ENCODE measurements at regions not wholly inside any gene's neighbourhood (a gene's known extent, or its start where the extent isn't known, plus 50 kb on each side); places are given as distances from the start of the nearest gene placed in this dataset.

DNA sequence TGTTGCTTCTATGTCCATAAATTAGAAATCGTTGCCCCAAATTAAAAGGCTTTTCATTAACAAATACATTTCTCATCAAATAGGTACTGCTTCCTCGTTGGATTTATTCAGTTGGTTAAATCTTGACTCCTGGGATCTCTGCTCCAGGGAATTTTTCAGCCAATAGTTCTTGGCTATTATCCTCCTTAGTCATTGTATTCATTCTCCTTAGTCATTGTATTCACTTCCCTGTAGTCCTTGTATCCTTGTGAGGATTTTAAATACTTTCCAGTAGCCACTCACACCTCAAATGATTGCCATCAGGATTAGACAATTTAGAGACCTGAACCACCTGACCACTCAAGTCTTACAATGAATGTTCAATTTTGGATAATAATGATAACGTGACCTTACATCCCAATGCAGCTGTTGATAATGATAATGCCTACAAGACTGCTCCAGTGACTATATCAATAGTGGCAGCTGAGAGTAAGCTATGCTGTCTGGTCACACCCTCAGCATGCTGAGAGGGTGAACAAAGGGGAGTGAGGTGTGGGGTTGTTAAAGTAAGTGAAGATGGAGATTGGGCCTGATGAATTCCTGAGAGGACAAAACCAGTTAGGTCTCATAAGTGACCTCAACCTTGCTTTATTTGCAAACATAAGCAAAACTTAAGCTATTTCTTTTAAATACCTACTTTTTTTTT is 193.7 kb upstream of the RTL1 start:
- no peaks in the 10 kb centered on the region for H3K4me1 Mint-ChIP-seq
- H3K4me3 Mint-ChIP-seq = no peak overlapping the region
- DNase-seq = no peak
- ChIA-PET CTCF (no interaction called here), POLR2A (no interaction called here)
- H3K9me3 Mint-ChIP-seq = no peaks in the 10 kb centered on the region
- no peak overlapping the region for H3K27ac Mint-ChIP-seq
- no peaks in the 10 kb centered on the region for H3K36me3 Mint-ChIP-seq (ENCODE audit: low read depth)
- H3K27me3 Mint-ChIP-seq = peaks cover 21% of the 10 kb centered on the region

DNA sequence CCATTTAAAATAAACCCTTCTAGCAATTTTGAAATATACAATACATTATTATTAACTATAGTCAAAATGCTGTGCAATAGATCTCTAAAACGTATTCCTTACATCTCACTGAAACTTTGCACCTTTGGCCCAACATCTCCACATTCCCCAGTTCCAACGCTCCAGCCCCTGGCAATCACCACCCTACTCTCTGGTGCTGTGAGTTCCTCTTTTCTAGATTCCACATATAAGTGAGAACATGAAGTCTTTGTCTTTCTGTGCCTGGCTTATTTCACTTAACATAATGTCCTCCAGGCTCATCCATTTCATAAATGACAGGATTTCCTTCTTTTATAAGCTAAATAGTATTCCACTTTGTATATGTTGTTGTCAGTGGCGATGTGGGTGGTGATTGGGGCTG is 194.7 kb upstream of the RTL1 start:
- POLR2A ChIA-PET = no interaction called here
- H3K4me1 Mint-ChIP-seq = no peaks in the 10 kb centered on the region
- no peak for DNase-seq
- H3K9me3 Mint-ChIP-seq = no peaks in the 10 kb centered on the region
- CTCF ChIA-PET = no interaction called here
- peaks cover 20% of the 10 kb centered on the region for H3K27me3 Mint-ChIP-seq
- H3K4me3 Mint-ChIP-seq = no peak overlapping the region
- no peaks in the 10 kb centered on the region for H3K36me3 Mint-ChIP-seq (ENCODE audit: low read depth)
- H3K27ac Mint-ChIP-seq = no peak overlapping the region

DNA sequence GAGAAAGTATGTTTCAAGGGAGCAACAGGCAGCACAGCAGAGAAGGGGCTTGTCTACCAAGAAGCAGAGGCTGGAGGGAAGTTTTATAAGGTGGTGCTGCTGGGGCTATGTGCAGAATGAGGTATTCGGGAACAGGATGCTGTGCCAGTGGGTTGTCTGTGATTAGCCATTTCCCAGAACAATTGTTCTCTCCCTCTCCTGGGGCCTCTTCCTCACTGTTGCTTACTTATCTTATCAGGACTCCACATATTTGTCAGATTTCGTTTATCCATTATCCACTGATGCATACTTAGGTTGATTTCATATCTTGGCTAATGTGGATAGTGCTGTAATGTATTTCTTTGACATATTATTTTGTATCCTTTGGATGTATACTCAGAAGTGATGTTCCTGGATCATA is 195.1 kb upstream of the RTL1 start:
- H3K4me1 Mint-ChIP-seq = no peaks in the 10 kb centered on the region
- no peaks in the 10 kb centered on the region for H3K9me3 Mint-ChIP-seq
- no peak for DNase-seq
- H3K4me3 Mint-ChIP-seq = no peak overlapping the region
- peaks cover 20% of the 10 kb centered on the region for H3K27me3 Mint-ChIP-seq
- CTCF ChIA-PET = no interaction called here
- H3K36me3 Mint-ChIP-seq (ENCODE audit: low read depth) = no peaks in the 10 kb centered on the region
- POLR2A ChIA-PET = no interaction called here
- no peak overlapping the region for H3K27ac Mint-ChIP-seq

DNA sequence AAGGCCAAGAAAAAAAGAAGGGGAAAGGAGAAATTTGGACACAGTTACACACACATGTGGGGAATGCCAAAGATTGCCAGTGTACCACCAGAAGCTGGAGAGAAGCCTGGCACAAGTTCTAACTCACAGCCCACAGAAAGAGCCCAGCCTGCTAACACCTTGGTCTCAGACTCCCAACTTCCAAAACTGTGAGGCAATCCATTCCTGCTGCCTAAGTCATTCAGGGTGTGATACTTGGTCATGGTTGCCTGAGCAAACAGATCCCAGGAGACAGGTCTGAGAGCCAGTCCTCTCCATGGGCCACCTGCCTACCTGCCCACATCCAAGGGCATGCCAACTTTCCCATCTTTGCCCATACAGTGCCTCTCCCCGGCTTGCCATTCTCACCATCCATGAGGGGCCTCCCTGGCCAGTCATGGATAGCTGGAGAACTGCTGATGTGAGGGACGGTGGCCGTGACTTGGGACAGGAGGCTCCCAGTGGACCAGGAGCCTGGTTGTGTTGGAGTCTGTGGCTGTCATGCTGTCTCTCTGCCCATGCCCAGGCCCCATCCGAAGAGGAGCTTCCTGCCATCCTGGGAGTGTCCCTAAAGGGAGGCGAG is 198.0 kb upstream of the RTL1 start:
- Mint-ChIP-seq H3K27ac (no peak overlapping the region), H3K4me3 (no peak overlapping the region), H3K4me1 (no peaks in the 10 kb centered on the region), H3K9me3 (no peaks in the 10 kb centered on the region), H3K27me3 (peaks cover 17% of the 10 kb centered on the region), H3K36me3 (ENCODE audit: low read depth) (no peaks in the 10 kb centered on the region)
- POLR2A ChIA-PET = no interaction called here
- no peak for DNase-seq
- CTCF ChIA-PET = no interaction called here

DNA sequence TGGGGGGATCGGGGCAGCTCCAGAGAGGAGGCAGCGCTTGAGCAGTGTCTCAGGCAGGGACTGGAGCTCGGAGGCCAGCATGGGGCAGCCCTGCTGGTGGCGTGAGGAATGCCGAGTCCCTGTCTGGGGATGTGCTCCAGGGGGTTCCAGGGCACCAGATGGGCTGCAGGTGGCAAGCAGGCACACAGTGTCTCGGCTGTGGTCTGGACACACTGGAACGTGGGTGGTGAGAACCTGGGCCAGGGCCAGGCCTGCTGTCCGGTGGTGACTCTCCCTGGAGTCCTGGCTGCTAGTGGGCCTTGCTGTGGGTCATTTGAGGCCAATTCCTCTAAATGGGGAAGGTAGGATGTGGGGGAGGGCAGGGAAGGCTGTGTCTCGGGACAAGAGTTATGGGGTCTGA is 199.4 kb upstream of the RTL1 start:
- no peaks in the 10 kb centered on the region for H3K9me3 Mint-ChIP-seq
- no peak overlapping the region for H3K27ac Mint-ChIP-seq
- CTCF ChIA-PET = interaction anchor here (1.5 kb wide), 1 partner anchor 18 kb away, joined by 3 read pairs; no protein-coding TSS in a partner anchor
- POLR2A ChIA-PET = no interaction called here
- no peak overlapping the region for H3K4me3 Mint-ChIP-seq
- peaks cover 12% of the 10 kb centered on the region for H3K27me3 Mint-ChIP-seq
- no peaks in the 10 kb centered on the region for H3K4me1 Mint-ChIP-seq
- no peak for DNase-seq
- H3K36me3 Mint-ChIP-seq (ENCODE audit: low read depth) = no peaks in the 10 kb centered on the region

DNA sequence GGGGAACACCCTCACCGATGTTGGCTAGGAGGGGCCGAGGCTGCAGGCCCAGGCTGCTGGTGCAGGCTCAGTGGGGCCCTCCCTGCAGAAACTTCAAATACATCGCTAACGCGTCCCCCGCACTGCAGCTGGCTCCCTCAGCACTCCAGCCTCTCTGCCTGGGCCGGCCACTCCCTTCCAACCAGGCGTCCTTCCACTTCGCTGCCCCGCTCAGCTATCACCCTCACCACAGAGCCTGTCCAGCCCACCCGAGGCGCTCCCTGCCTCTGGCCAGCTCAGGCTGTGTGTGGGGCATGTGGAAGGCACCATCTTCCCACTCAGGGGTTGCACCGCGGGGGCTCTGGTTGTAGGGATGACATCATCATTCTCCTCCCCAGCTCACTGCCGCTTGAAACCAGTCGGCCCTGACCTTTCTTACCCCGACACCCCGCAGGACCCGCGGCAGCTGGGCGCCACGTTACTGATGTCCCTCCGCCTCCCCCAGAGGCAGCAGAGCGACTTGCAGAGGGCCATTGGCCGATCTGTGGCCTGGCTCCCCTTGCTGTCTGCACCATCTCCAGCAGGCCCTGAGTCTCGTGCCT is 199.9 kb upstream of the RTL1 start:
- no peak overlapping the region for H3K4me3 Mint-ChIP-seq
- H3K4me1 Mint-ChIP-seq = no peaks in the 10 kb centered on the region
- H3K27me3 Mint-ChIP-seq = peaks cover 9% of the 10 kb centered on the region
- ChIA-PET CTCF (interaction anchor here (1.5 kb wide), 1 partner anchor 18 kb away, joined by 3 read pairs; no protein-coding TSS in a partner anchor), POLR2A (no interaction called here)
- H3K36me3 Mint-ChIP-seq (ENCODE audit: low read depth) = no peaks in the 10 kb centered on the region
- no peak for DNase-seq
- no peaks in the 10 kb centered on the region for H3K9me3 Mint-ChIP-seq
- no peak overlapping the region for H3K27ac Mint-ChIP-seq

DNA sequence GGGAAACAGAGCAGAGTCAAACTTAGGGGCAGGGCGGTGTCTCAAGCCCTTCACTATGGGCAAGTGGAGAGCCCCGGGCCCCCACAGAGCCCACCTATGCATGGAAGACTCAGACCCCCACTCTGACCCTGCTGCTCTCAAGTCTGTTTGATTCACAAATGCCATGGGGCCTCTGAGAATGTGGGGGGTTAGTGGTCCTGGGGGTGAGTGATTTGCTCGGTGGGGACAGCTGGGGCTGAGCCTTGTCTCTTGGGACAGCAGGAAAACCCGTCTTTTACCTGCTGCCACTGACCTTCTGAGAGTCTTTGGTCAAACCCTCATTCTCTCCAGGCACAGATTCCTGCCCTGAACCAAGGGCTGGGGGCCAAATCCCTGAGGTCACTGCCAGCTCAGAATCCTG is 201.0 kb upstream of the RTL1 start:
- H3K27ac Mint-ChIP-seq = no peak overlapping the region
- H3K36me3 Mint-ChIP-seq (ENCODE audit: low read depth) = no peaks in the 10 kb centered on the region
- CTCF ChIA-PET = no interaction called here
- no peak for DNase-seq
- no peaks in the 10 kb centered on the region for H3K9me3 Mint-ChIP-seq
- POLR2A ChIA-PET = no interaction called here
- H3K4me1 Mint-ChIP-seq = no peaks in the 10 kb centered on the region
- peaks cover 4% of the 10 kb centered on the region for H3K27me3 Mint-ChIP-seq
- no peak overlapping the region for H3K4me3 Mint-ChIP-seq

DNA sequence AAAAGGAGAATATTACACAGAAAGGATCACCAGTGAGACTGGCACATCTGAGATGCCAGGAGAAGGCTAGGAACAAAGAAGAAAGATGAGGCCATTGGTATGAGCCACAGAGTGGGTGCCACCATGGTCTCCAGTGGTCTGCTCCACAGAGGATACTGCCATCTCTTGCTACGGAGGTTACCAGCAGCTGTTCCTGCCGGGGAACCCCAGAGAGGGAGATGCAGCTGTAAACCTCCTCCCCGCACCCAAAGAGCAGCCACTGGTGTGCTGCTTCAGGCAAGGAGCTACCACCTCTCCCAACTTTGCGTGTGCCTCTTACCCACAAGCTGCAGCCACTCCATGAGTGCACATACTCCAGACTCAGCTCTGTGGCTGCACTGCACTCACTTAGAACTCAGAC is 201.5 kb upstream of the RTL1 start:
- H3K36me3 Mint-ChIP-seq (ENCODE audit: low read depth) = no peaks in the 10 kb centered on the region
- H3K27me3 Mint-ChIP-seq = no peaks in the 10 kb centered on the region
- no peaks in the 10 kb centered on the region for H3K4me1 Mint-ChIP-seq
- H3K27ac Mint-ChIP-seq = no peak overlapping the region
- no peak for DNase-seq
- CTCF ChIA-PET = no interaction called here
- POLR2A ChIA-PET = no interaction called here
- no peak overlapping the region for H3K4me3 Mint-ChIP-seq
- H3K9me3 Mint-ChIP-seq = no peaks in the 10 kb centered on the region

DNA sequence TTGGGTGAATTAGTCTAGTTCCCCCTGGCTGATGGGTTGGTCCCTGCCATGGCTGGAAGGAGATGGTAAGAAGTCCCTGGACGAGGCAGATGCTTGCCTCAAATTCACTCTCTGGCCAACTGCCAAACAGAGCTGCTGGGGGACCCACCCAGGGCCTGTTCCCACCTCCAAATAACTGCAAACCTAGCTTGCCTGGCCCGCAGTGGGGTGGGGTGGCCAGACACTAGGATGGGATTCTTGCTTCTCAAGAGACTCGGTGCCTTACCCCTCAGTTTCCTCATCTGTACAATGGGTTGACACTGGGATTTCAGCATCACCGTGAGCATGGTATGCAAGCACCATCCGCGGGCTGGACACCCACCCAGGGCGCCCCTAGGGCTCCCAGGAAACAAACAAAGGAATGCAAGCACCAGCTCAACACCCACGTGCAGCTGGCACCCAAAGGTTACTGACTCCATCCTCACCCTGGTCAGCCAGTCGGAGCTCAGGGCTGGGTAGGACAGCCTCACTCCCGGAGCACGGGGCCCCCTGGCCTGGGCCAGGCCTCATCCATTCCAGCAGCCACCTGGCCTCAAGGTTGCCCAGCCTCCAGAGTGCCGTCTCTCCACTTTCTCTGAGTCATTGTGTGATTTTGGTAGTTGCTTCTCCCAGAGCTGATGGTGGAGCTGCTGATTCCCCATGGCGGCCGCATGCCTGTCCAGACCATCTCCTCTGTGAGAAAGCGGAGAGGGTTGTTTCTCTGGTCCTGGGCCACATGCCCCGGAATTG is 205.2 kb upstream of the RTL1 start:
- Mint-ChIP-seq H3K36me3 (ENCODE audit: low read depth) (no peaks in the 10 kb centered on the region), H3K27me3 (no peaks in the 10 kb centered on the region), H3K4me3 (no peak overlapping the region), H3K9me3 (no peaks in the 10 kb centered on the region), H3K4me1 (no peaks in the 10 kb centered on the region), H3K27ac (no peak overlapping the region)
- ChIA-PET POLR2A (no interaction called here), CTCF (no interaction called here)
- no peak for DNase-seq

DNA sequence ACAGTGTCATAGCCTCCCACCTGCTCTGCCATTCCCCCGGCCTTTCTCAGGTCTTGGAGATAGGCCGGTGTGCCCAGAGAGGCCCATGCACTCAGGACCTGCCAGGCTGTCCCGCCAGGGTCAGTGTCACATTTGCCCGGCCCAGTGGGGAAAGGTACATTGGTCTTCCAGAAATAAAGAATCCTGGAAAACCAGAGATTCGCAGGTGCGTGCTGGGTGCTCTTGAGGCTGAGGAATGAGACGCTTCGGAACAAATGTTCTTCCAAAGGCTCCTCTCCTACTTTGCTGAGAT is 205.8 kb upstream of the RTL1 start:
- Mint-ChIP-seq H3K4me3 (no peak overlapping the region), H3K27ac (no peak overlapping the region), H3K4me1 (no peaks in the 10 kb centered on the region), H3K27me3 (no peaks in the 10 kb centered on the region), H3K9me3 (no peaks in the 10 kb centered on the region), H3K36me3 (ENCODE audit: low read depth) (no peaks in the 10 kb centered on the region)
- ChIA-PET POLR2A (no interaction called here), CTCF (no interaction called here)
- no peak for DNase-seq

DNA sequence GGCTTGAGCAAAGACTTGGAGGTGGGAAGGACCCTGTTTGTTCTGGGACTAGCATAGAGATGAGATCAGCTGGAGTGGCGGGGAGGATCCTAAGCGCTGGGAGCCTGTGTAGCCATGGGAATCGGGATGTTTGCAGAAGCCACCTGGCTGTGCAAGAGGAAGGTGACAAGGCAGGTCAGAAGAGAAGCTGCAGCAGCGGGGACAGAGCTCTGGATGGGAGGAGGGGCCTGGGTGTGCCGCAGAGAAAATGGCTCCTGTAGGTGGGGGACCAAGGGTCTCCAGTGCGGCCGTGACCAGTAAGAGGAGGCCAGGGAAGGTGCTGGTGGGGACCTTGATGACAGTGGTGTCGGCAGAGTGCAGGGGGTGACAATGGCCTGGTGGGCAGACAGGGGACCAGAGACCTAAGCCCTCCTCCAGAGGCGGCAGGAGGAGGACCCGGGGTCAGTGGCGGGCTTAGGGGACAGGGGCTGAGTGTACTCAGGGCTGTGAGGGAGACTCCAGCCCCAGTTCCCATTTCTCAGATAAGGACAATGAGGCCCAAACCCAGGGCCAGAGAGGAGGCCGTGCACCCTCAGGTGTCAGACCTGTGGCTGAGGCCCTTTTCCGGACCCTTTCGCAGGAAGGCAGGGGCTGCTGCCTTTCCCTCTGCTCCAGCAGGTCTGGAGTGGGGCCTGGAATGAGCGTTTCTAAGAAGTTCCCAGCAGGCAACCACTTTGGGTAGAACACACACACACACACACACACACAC is 206.6 kb upstream of the RTL1 start:
- H3K9me3 Mint-ChIP-seq = no peaks in the 10 kb centered on the region
- H3K4me1 Mint-ChIP-seq = no peaks in the 10 kb centered on the region
- H3K4me3 Mint-ChIP-seq = no peak overlapping the region
- no peaks in the 10 kb centered on the region for H3K36me3 Mint-ChIP-seq (ENCODE audit: low read depth)
- ChIA-PET CTCF (no interaction called here), POLR2A (no interaction called here)
- no peak overlapping the region for H3K27ac Mint-ChIP-seq
- DNase-seq = no peak
- no peaks in the 10 kb centered on the region for H3K27me3 Mint-ChIP-seq

DNA sequence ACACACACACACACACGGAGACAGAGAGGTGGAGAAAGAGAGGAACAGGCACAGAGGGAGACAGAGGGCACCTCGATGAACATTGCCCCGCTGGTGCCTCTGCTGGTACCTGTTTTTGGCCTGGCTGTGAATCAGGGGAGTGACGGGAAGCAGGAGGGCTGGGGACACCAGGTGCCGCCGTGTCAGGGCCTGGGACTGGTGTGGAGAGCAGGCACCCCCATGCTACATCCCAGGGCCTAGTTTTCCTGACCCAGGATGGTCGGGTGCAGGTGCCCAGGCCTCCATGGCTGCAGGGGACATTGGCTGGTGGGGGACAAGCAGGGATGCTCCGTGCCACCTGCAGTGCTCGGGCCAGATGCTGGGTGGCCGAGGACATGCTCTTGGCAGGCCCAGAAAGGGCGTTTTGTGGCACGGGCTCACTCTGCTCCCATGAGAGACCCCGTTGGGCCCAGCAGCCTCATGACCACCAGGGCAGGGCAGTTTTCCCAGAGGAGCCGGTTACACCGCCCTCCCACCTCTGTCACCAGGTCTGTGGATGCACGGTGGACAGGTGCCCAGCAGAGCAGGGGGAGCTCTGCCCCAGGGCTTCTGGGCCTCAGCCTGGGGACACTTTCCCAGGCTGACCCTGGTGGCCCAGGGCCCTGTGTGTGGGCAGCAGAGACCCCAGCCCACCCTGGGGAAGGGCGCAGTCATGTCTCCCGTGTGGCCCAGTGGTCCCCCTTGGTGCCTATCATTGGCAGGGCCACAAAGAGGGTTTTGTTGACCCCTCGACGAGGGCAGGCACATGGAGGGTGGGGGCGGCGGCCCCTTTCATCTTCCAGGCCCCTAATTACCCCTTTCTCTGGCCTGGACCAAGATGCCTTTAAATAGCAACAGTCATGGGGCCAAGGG is 207.5 kb upstream of the RTL1 start:
- H3K4me1 Mint-ChIP-seq = no peaks in the 10 kb centered on the region
- H3K9me3 Mint-ChIP-seq = no peaks in the 10 kb centered on the region
- H3K36me3 Mint-ChIP-seq (ENCODE audit: low read depth) = no peaks in the 10 kb centered on the region
- POLR2A ChIA-PET = no interaction called here
- H3K27ac Mint-ChIP-seq = no peak overlapping the region
- no peaks in the 10 kb centered on the region for H3K27me3 Mint-ChIP-seq
- CTCF ChIA-PET = no interaction called here
- H3K4me3 Mint-ChIP-seq = no peak overlapping the region
- DNase-seq = no peak

Data from activated CD4-positive, alpha-beta T cell treated with anti-CD3 and anti-CD28 coated beads, Interleukin-2, amount 10 ng/mL, durations not matched to agents 7 days and 5 days (primary cell).